DND-41 (cell line): ENCODE measurements at regions not wholly inside any gene's neighbourhood (a gene's known extent, or its start where the extent isn't known, plus 50 kb on each side); places are given as distances from the start of the nearest gene placed in this dataset.
A peak's percentile ranks its signal among the peaks of the same experiment; 100 is the strongest.

Source experiments
- ATAC-seq: fragments of 200-7000 bp; cut with Tn5 transposase; 3 replicates; pipeline ENCODE4 v1.9.1; 2021; ENCODE audit warnings: low read depth; ENCODE audit not compliant: insufficient read depth
- DNase-seq: peaks from one replicate; pipeline ENCODE4 v3.0.0-alpha.2; 2020
- H2AFZ ChIP-seq: 2 replicates; pipeline ENCODE4 v1.6.0; 2012; ENCODE audit warnings: low read depth, low read length
- H3K27ac ChIP-seq: 2 replicates; pipeline ENCODE4 v1.5.1; 2012; ENCODE audit warnings: low read length, inconsistent platforms
- H3K27me3 ChIP-seq: fragments of 200-600 bp; sonication (generic); 2 replicates; pipeline ENCODE4 v1.6.0; 2012; ENCODE audit warnings: low read length, mild to moderate bottlenecking, inconsistent platforms; ENCODE audit not compliant: insufficient read depth, poor library complexity
- H3K36me3 ChIP-seq: 2 replicates; pipeline ENCODE4 v1.5.1; 2012; ENCODE audit warnings: low read length, inconsistent platforms; ENCODE audit not compliant: insufficient read depth
- H3K4me1 ChIP-seq: 2 replicates; pipeline ENCODE4 v1.5.1; 2012; ENCODE audit warnings: mild to moderate bottlenecking, low read length; ENCODE audit not compliant: insufficient read depth
- H3K4me2 ChIP-seq: 2 replicates; pipeline ENCODE4 v1.6.0; 2012; ENCODE audit warnings: mild to moderate bottlenecking, moderate library complexity, low read length, inconsistent platforms; ENCODE audit not compliant: insufficient read depth
- H3K4me3 ChIP-seq, 2 experiments: fragments of 200-600 bp in 1 of 2; shearing (Covaris generic) in 1 of 2; 2 replicates each; pipeline ENCODE4 v1.5.1; 2012 to 2016; ENCODE audit warnings: inconsistent platforms in 2 of 2, low read length in 2 of 2, mild to moderate bottlenecking in 2 of 2, low read depth in 1 of 2, moderate library complexity in 1 of 2
- H3K79me2 ChIP-seq: 2 replicates; pipeline ENCODE4 v1.6.0; 2012; ENCODE audit warnings: low read length, inconsistent platforms; ENCODE audit not compliant: insufficient read depth
- H3K9ac ChIP-seq: 2 replicates; pipeline ENCODE4 v1.6.0; 2012; ENCODE audit warnings: low read depth, mild to moderate bottlenecking, inconsistent platforms, low read length, moderate library complexity
- H3K9me3 ChIP-seq: 2 replicates; pipeline ENCODE4 v1.5.1; 2012; ENCODE audit warnings: low read length, moderate library complexity, mild to moderate bottlenecking, inconsistent platforms; ENCODE audit not compliant: insufficient read depth, severe bottlenecking
- H4K20me1 ChIP-seq: 2 replicates; pipeline ENCODE4 v1.6.0; 2012; ENCODE audit warnings: low read length; ENCODE audit not compliant: insufficient read depth
- CTCF ChIP-seq: IDR thresholded peaks from 2 replicates; pipeline ENCODE4 v1.5.1; 2012; ENCODE audit warnings: borderline replicate concordance, low read length, moderate library complexity, mild to moderate bottlenecking; ENCODE audit not compliant: poor library complexity, severe bottlenecking; ENCODE audit errors: extremely low read depth
- EZH2 ChIP-seq: IDR thresholded peaks from 3 replicates; pipeline ENCODE4 v1.6.1; 2012; ENCODE audit warnings: borderline replicate concordance, low read depth, mild to moderate bottlenecking, moderate library complexity, low read length, inconsistent platforms; ENCODE audit not compliant: severe bottlenecking

GRCh38 chr3:137205394-137206045 lies 247.7 kb downstream of the IL20RB start:
- no peak overlapping the region for H3K4me3 ChIP-seq
- no peaks in the 10 kb centered on the region for H4K20me1 ChIP-seq
- H3K9me3 ChIP-seq = no peaks in the 10 kb centered on the region
- no peak overlapping the region for H3K9ac ChIP-seq
- no peak overlapping the region for H2AFZ ChIP-seq
- H3K4me2 ChIP-seq = no peak overlapping the region
- no peak overlapping the region for H3K27ac ChIP-seq
- H3K36me3 ChIP-seq = no peaks in the 10 kb centered on the region
- H3K27me3 ChIP-seq = peaks cover 19% of the 10 kb centered on the region
- H3K79me2 ChIP-seq = no peaks in the 10 kb centered on the region
- ATAC-seq = no peak
- TF ChIP-seq EZH2 (no peak), CTCF (no peak)
- no peak for DNase-seq
- H3K4me1 ChIP-seq = no peaks in the 10 kb centered on the region

- no peaks in the 10 kb centered on the region for H3K4me1 ChIP-seq
- no peak overlapping the region for H3K4me3 ChIP-seq
- no peak overlapping the region for H3K4me2 ChIP-seq
- no peak overlapping the region for H3K27ac ChIP-seq
- TF ChIP-seq EZH2 (no peak), CTCF (no peak)
- H3K27me3 ChIP-seq = peaks cover 16% of the 10 kb centered on the region
- no peaks in the 10 kb centered on the region for H3K9me3 ChIP-seq
- no peak overlapping the region for H2AFZ ChIP-seq
- no peaks in the 10 kb centered on the region for H4K20me1 ChIP-seq
- H3K9ac ChIP-seq = no peak overlapping the region
- no peaks in the 10 kb centered on the region for H3K36me3 ChIP-seq
- DNase-seq (no peak), ATAC-seq (no peak)
- H3K79me2 ChIP-seq = no peaks in the 10 kb centered on the region
Observed at GRCh38 chr3:137207616-137208015, 249.8 kb downstream of the IL20RB start.

GRCh38 chr3:137217733-137218132 lies 259.9 kb downstream of the IL20RB start:
- DNase-seq = no peak
- Histone ChIP-seq H3K79me2 (no peaks in the 10 kb centered on the region), H3K27ac (no peak overlapping the region), H3K4me2 (no peak overlapping the region), H3K36me3 (no peaks in the 10 kb centered on the region), H3K27me3 (no peaks in the 10 kb centered on the region), H2AFZ (no peak overlapping the region), H3K4me3 (no peak overlapping the region), H3K9me3 (peaks cover 3% of the 10 kb centered on the region), H4K20me1 (no peaks in the 10 kb centered on the region), H3K9ac (no peak overlapping the region), H3K4me1 (no peaks in the 10 kb centered on the region)
- TF ChIP-seq CTCF = peak; percentile 33
- no peak for TF ChIP-seq EZH2
- ATAC-seq = no peak
